HG02938 (cell line): ENCODE measurements at regions not wholly inside any gene's neighbourhood (a gene's known extent, or its start where the extent isn't known, plus 50 kb on each side); places are given as distances from the start of the nearest gene placed in this dataset.

Source experiments
- ATAC-seq: cut with Tn5 transposase; IDR thresholded peaks from one replicate; pipeline ENCODE4 v1.9.1; 2021; ENCODE audit warnings: mild to moderate bottlenecking, moderate library complexity; ENCODE audit not compliant: unreplicated experiment

GRCh38 chr13:74084375-74084935 lies 49.7 kb downstream of the KLF12 start:
- ATAC-seq: no peak

- no peak for ATAC-seq
Observed at GRCh38 chr13:74082741-74083160, 51.5 kb downstream of the KLF12 start.

GRCh38 chr13:74080762-74081161 lies 53.4 kb downstream of the KLF12 start:
- ATAC-seq: no peak

- ATAC-seq: no peak
Observed at GRCh38 chr13:74077792-74078191, 56.4 kb downstream of the KLF12 start.

- ATAC-seq: no peak
Observed at GRCh38 chr13:74077375-74077774, 56.8 kb downstream of the KLF12 start.

GRCh38 chr13:74074723-74075122 lies 59.5 kb downstream of the KLF12 start:
- ATAC-seq: no peak

GRCh38 chr13:74073274-74073673 lies 60.9 kb downstream of the KLF12 start:
- no peak for ATAC-seq

- ATAC-seq: peak; percentile 18
Observed at GRCh38 chr13:74070513-74070912, 63.7 kb downstream of the KLF12 start.

- peak; percentile 74 for ATAC-seq
Observed at GRCh38 chr13:74070065-74070464, 64.1 kb downstream of the KLF12 start.

GRCh38 chr13:74068471-74068870 lies 65.7 kb downstream of the KLF12 start:
- no peak for ATAC-seq

- no peak for ATAC-seq
Observed at GRCh38 chr13:74067818-74068217, 66.4 kb downstream of the KLF12 start.

GRCh38 chr13:74066937-74067336 lies 67.3 kb downstream of the KLF12 start:
- no peak for ATAC-seq

GRCh38 chr13:74064805-74065312 lies 69.3 kb downstream of the KLF12 start:
- no peak for ATAC-seq

GRCh38 chr13:74063533-74064100 lies 70.6 kb downstream of the KLF12 start:
- ATAC-seq: no peak

GRCh38 chr13:74062933-74063332 lies 71.3 kb downstream of the KLF12 start:
- peak; percentile 56 for ATAC-seq

GRCh38 chr13:74061926-74062595 lies 72.1 kb downstream of the KLF12 start:
- peak; percentile 81 for ATAC-seq

- no peak for ATAC-seq
Observed at GRCh38 chr13:74056801-74057542, 77.2 kb downstream of the KLF12 start.

- ATAC-seq: no peak
Observed at GRCh38 chr13:74052402-74052928, 81.7 kb downstream of the KLF12 start.

- no peak for ATAC-seq
Observed at GRCh38 chr13:74048756-74049155, 85.4 kb downstream of the KLF12 start.

- no peak for ATAC-seq
Observed at GRCh38 chr13:74047931-74048600, 86.1 kb downstream of the KLF12 start.

- ATAC-seq: no peak
Observed at GRCh38 chr13:74046431-74046830, 87.8 kb downstream of the KLF12 start.
